ENCODE measurements at regions not wholly inside any gene's neighbourhood (a gene's known extent, or its start where the extent isn't known, plus 50 kb on each side); places are given as distances from the start of the nearest gene placed in this dataset.

GRCh38 chr2:239600001-239600593 is 199.3 kb upstream of the HDAC4 start:
- no peak for TF ChIP-seq FOXP2 (optimal IDR thresholded peaks at IDR 0.05; ENCODE audit: borderline replicate concordance, extremely low read depth, extremely low read length, insufficient read depth)
- no peak for TF ChIP-seq POLR2AphosphoS5 (IDR thresholded peaks at IDR 0.05; ENCODE audit: low read depth, low read length)
- TF ChIP-seq SIN3A (IDR thresholded peaks at IDR 0.05; ENCODE audit: borderline replicate concordance, insufficient read depth, low read length), result no peak
- TF ChIP-seq TAF1 (IDR thresholded peaks at IDR 0.05; ENCODE audit: borderline replicate concordance, insufficient read depth, low read length), result no peak
- TF ChIP-seq REST (IDR thresholded peaks at IDR 0.05; ENCODE audit: insufficient read depth in 1 of 2, low read depth in 2 of 2, low read length in 2 of 2), result no peak

GRCh38 chr2:239599299-239599698 is 198.5 kb upstream of the HDAC4 start:
- TF ChIP-seq SIN3A (IDR thresholded peaks at IDR 0.05; ENCODE audit: borderline replicate concordance, insufficient read depth, low read length) (no peak), POLR2AphosphoS5 (IDR thresholded peaks at IDR 0.05; ENCODE audit: low read depth, low read length) (no peak), REST (IDR thresholded peaks at IDR 0.05; ENCODE audit: insufficient read depth in 1 of 2, low read depth in 2 of 2, low read length in 2 of 2) (no peak), TAF1 (IDR thresholded peaks at IDR 0.05; ENCODE audit: borderline replicate concordance, insufficient read depth, low read length) (no peak), FOXP2 (optimal IDR thresholded peaks at IDR 0.05; ENCODE audit: borderline replicate concordance, extremely low read depth, extremely low read length, insufficient read depth) (no peak)

- no peak for TF ChIP-seq FOXP2 (optimal IDR thresholded peaks at IDR 0.05; ENCODE audit: borderline replicate concordance, extremely low read depth, extremely low read length, insufficient read depth)
- no peak for TF ChIP-seq POLR2AphosphoS5 (IDR thresholded peaks at IDR 0.05; ENCODE audit: low read depth, low read length)
- no peak for TF ChIP-seq SIN3A (IDR thresholded peaks at IDR 0.05; ENCODE audit: borderline replicate concordance, insufficient read depth, low read length)
- no peak for TF ChIP-seq TAF1 (IDR thresholded peaks at IDR 0.05; ENCODE audit: borderline replicate concordance, insufficient read depth, low read length)
- TF ChIP-seq REST (IDR thresholded peaks at IDR 0.05; ENCODE audit: insufficient read depth in 1 of 2, low read depth in 2 of 2, low read length in 2 of 2), result no peak
Measured at GRCh38 chr2:239598732-239599090, 197.9 kb upstream of the HDAC4 start.

- TF ChIP-seq TAF1 (IDR thresholded peaks at IDR 0.05; ENCODE audit: borderline replicate concordance, insufficient read depth, low read length) (no peak), FOXP2 (optimal IDR thresholded peaks at IDR 0.05; ENCODE audit: borderline replicate concordance, extremely low read depth, extremely low read length, insufficient read depth) (no peak), SIN3A (IDR thresholded peaks at IDR 0.05; ENCODE audit: borderline replicate concordance, insufficient read depth, low read length) (no peak), POLR2AphosphoS5 (IDR thresholded peaks at IDR 0.05; ENCODE audit: low read depth, low read length) (no peak), REST (IDR thresholded peaks at IDR 0.05; ENCODE audit: insufficient read depth in 1 of 2, low read depth in 2 of 2, low read length in 2 of 2) (no peak)
Measured at GRCh38 chr2:239598011-239598731, 197.4 kb upstream of the HDAC4 start.
